Activated T-helper 2 cell treated with anti-CD3 and anti-CD28 coated beads, Interferon-gamma antibody, Interleukin-2, Interleukin-4, amounts not matched to agents 10 μg/mL and 5 μg/mL and 100 μg/mL, durations not matched to agents 14 hours and 24 hours and 36 hours (primary cell): ENCODE measurements at regions not wholly inside any gene's neighbourhood (a gene's known extent, or its start where the extent isn't known, plus 50 kb on each side); places are given as distances from the start of the nearest gene placed in this dataset.
"Not testable (repeated sequence)": the region's sequence is repeated elsewhere in the genome, so short reads cannot be mapped to it uniquely, and the experiment has no call there.

Experiments used
- DNase-seq: peaks from one replicate; pipeline ENCODE4 v3.0.0; 2021; ENCODE audit warnings: low spot score
- H3K27ac Mint-ChIP-seq: one replicate; pipeline ENCODE4 v1.8.0; 2021; ENCODE audit warnings: mixed read lengths
- H3K27me3 Mint-ChIP-seq: one replicate; pipeline ENCODE4 v1.8.0; 2021; ENCODE audit warnings: low read depth, mixed read lengths
- H3K36me3 Mint-ChIP-seq: one replicate; pipeline ENCODE4 v1.8.0; 2021; ENCODE audit warnings: low read depth, mixed read lengths
- H3K4me1 Mint-ChIP-seq: one replicate; pipeline ENCODE4 v1.8.0; 2021; ENCODE audit warnings: low read depth, mixed read lengths
- H3K4me3 Mint-ChIP-seq: one replicate; pipeline ENCODE4 v1.8.0; 2021; ENCODE audit warnings: low read depth, mild to moderate bottlenecking, moderate library complexity, mixed read lengths
- H3K9me3 Mint-ChIP-seq: one replicate; pipeline ENCODE4 v1.8.0; 2021; ENCODE audit warnings: mixed read lengths
- intact Hi-C: fragments of 100-400 bp; cut with micrococcal nuclease; formaldehyde crosslinking; loops from one replicate; pipeline ENCODE4 v1.15.1; 2023

GRCh38 chr3:118102737-118103136 lies 931.9 kb downstream of the IGSF11 start:
- H3K4me1 Mint-ChIP-seq = no peaks in the 10 kb centered on the region
- H3K4me3 Mint-ChIP-seq = no peak overlapping the region
- H3K27ac Mint-ChIP-seq = no peak overlapping the region
- H3K36me3 Mint-ChIP-seq = no peaks in the 10 kb centered on the region
- DNase-seq = no peak
- intact Hi-C loops = no loop called here
- H3K27me3 Mint-ChIP-seq = no peaks in the 10 kb centered on the region
- peaks cover 14% of the 10 kb centered on the region for H3K9me3 Mint-ChIP-seq

DNA sequence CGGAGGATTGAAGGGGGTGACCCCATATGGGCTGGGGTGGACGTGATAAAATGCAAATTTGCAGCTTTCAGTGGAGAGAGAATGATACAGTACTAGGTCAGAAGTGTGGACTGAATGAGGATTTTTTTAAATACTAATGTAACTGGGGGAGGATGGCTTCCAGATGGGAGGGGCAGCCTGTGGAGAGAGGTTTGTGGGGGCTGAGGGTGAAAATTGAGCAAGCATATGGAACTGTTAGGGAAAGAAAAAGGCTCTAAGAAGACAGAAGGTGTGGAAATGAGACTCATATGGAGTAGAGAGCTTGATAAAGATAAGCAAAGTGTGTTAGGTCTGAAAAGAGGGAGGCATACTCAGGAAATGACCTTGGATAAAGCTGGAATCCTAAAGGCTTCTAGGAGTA lies 926.4 kb downstream of the IGSF11 start:
- no peaks in the 10 kb centered on the region for H3K27me3 Mint-ChIP-seq
- peaks cover 19% of the 10 kb centered on the region for H3K9me3 Mint-ChIP-seq
- no peaks in the 10 kb centered on the region for H3K4me1 Mint-ChIP-seq
- H3K27ac Mint-ChIP-seq = no peak overlapping the region
- no peak for DNase-seq
- no peaks in the 10 kb centered on the region for H3K36me3 Mint-ChIP-seq
- intact Hi-C loops = no loop called here
- H3K4me3 Mint-ChIP-seq = no peak overlapping the region

DNA sequence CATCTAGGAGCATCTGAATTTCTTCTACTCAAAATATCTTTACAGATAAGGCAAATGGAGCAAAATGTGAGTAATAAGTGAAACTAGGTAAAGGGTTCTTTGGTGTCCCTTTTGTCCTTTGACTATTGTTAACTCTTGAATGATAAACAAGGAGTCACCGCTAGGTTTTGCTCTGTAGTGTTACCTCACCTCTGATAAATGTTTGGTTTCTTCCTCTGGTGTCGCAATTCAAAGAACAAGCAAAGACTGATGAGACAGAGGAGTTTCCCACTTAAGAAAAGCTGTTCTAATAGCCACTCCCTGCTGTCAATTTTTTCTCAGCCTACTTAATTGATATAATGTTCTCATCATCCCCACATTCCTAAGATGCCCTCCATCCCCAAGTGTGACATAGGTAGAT lies 925.9 kb downstream of the IGSF11 start:
- Mint-ChIP-seq H3K4me3 (no peak overlapping the region), H3K36me3 (no peaks in the 10 kb centered on the region), H3K27ac (no peak overlapping the region), H3K4me1 (no peaks in the 10 kb centered on the region), H3K9me3 (peaks cover 19% of the 10 kb centered on the region), H3K27me3 (no peaks in the 10 kb centered on the region)
- intact Hi-C loops = no loop called here
- no peak for DNase-seq

DNA sequence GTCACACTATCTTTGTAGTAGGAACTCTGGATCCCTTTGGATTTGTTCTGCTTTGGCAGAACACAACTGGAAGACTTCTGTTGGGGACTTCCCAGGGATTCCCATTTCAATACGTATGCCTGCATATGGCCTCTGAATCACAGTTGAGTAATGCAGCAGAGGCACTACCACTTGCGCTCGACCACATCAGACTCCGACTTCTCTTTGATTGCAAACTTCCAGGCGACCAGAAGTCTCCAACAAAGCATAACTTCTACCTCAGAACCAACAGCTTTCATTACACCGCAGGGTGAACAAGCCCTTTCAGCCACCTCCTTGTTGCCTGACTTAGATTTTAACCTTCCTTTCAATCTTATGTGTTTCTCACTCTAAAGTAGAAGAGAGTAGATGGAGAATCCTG lies 924.4 kb downstream of the IGSF11 start:
- H3K27ac Mint-ChIP-seq = no peak overlapping the region
- intact Hi-C loops = no loop called here
- no peaks in the 10 kb centered on the region for H3K4me1 Mint-ChIP-seq
- no peak overlapping the region for H3K4me3 Mint-ChIP-seq
- no peak for DNase-seq
- H3K9me3 Mint-ChIP-seq = peaks cover 25% of the 10 kb centered on the region
- no peaks in the 10 kb centered on the region for H3K36me3 Mint-ChIP-seq
- H3K27me3 Mint-ChIP-seq = no peaks in the 10 kb centered on the region

DNA sequence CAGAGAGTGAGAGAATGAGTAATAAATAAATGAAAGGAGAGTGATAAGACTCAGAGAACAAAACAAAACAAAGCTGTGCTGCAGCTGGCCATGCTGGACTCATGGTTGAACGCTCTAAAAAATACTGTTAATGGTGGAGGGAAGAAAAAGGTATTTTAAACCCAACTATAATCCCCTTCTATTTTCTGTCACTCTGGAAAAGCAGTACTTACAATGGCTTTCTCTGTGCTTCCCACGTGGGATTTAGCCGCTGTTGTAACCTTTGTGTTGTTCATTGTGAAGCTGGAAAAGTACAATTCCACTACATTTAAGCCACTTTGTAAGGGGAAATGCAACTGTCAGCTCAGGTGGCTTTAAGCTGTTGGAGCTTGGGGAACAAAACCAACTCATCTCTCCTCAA lies 917.7 kb downstream of the IGSF11 start:
- no peak for DNase-seq
- Mint-ChIP-seq H3K27ac (no peak overlapping the region), H3K4me1 (no peaks in the 10 kb centered on the region)

GRCh38 chr3:118126751-118127150 lies 907.9 kb downstream of the IGSF11 start:
- Mint-ChIP-seq H3K27ac (no peak overlapping the region), H3K27me3 (no peaks in the 10 kb centered on the region), H3K9me3 (peaks cover 4% of the 10 kb centered on the region), H3K36me3 (no peaks in the 10 kb centered on the region), H3K4me1 (no peaks in the 10 kb centered on the region), H3K4me3 (no peak overlapping the region)
- intact Hi-C loops = no loop called here
- DNase-seq = no peak

More for the DNA sequence above, 917.7 kb downstream of the IGSF11 start:
- Mint-ChIP-seq H3K36me3 (no peaks in the 10 kb centered on the region), H3K9me3 (peaks cover 19% of the 10 kb centered on the region), H3K27me3 (no peaks in the 10 kb centered on the region), H3K4me3 (no peak overlapping the region)
- intact Hi-C loops = no loop called here

GRCh38 chr3:118127992-118128391 lies 906.7 kb downstream of the IGSF11 start:
- no peaks in the 10 kb centered on the region for H3K4me1 Mint-ChIP-seq
- H3K4me3 Mint-ChIP-seq = no peak overlapping the region
- H3K27ac Mint-ChIP-seq = no peak overlapping the region
- no peaks in the 10 kb centered on the region for H3K27me3 Mint-ChIP-seq
- intact Hi-C loops = no loop called here
- no peak for DNase-seq
- H3K9me3 Mint-ChIP-seq = peaks cover 4% of the 10 kb centered on the region
- no peaks in the 10 kb centered on the region for H3K36me3 Mint-ChIP-seq

DNA sequence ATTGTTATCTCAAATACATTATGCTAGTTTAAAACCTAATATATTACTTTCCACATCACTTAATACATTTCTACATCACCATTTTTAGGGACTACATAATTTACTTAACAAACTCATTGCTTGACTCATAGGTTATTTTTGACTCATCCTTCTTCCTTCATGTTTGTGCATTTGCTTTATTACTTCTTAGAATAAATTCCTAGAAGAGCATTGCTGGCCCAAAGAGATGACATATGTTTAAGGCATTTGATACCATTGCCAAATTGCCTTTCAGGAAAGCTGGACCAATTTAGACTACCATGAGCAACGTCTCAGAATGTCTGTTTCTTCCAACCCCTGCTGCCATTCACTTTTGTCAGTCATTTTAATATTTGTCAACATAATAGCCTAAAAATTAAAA lies 905.8 kb downstream of the IGSF11 start:
- intact Hi-C loops = no loop called here
- H3K27ac Mint-ChIP-seq = no peak overlapping the region
- H3K4me3 Mint-ChIP-seq = no peak overlapping the region
- no peaks in the 10 kb centered on the region for H3K4me1 Mint-ChIP-seq
- no peak for DNase-seq
- H3K27me3 Mint-ChIP-seq = no peaks in the 10 kb centered on the region
- H3K36me3 Mint-ChIP-seq = no peaks in the 10 kb centered on the region
- peaks cover 4% of the 10 kb centered on the region for H3K9me3 Mint-ChIP-seq

DNA sequence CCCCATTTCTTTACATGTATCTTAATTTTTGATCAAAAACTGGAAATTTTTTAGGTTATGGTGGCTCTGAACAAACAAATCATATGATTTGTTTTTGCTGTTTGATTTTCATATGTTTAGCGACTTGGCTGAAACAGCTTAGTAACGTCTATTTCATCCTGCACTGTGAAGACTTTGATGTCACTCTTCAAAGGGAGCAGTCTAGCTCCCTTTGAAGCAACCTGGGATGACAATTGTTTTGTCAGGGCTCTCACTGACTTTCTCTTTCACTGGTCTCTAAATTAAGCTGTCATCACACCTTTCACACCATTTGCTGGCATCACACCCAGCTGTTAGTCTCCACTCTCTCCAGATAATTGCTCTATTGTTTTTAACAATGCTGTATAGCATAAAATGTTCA lies 896.9 kb downstream of the IGSF11 start:
- peaks cover 37% of the 10 kb centered on the region for H3K9me3 Mint-ChIP-seq
- no peak overlapping the region for H3K4me3 Mint-ChIP-seq
- no peaks in the 10 kb centered on the region for H3K36me3 Mint-ChIP-seq
- no peaks in the 10 kb centered on the region for H3K27me3 Mint-ChIP-seq
- no peaks in the 10 kb centered on the region for H3K4me1 Mint-ChIP-seq
- DNase-seq = no peak
- no peak overlapping the region for H3K27ac Mint-ChIP-seq
- intact Hi-C loops = no loop called here

- Mint-ChIP-seq H3K9me3 (peaks cover 45% of the 10 kb centered on the region), H3K36me3 (no peaks in the 10 kb centered on the region), H3K27ac (no peak overlapping the region), H3K27me3 (no peaks in the 10 kb centered on the region), H3K4me3 (no peak overlapping the region), H3K4me1 (no peaks in the 10 kb centered on the region)
- no peak for DNase-seq
- intact Hi-C loops = no loop called here
Observed at GRCh38 chr3:118144919-118145318, 889.7 kb downstream of the IGSF11 start.

GRCh38 chr3:118146658-118147375 lies 887.8 kb downstream of the IGSF11 start:
- no peak overlapping the region for H3K27ac Mint-ChIP-seq

GRCh38 chr3:118151164-118151563 lies 883.5 kb downstream of the IGSF11 start:
- Mint-ChIP-seq H3K4me1 (no peaks in the 10 kb centered on the region), H3K4me3 (no peak overlapping the region), H3K9me3 (peaks cover 31% of the 10 kb centered on the region), H3K27me3 (no peaks in the 10 kb centered on the region), H3K27ac (no peak overlapping the region), H3K36me3 (no peaks in the 10 kb centered on the region)
- DNase-seq = no peak
- intact Hi-C loops = no loop called here

More at GRCh38 chr3:118146658-118147375, 887.8 kb downstream of the IGSF11 start:
- no peaks in the 10 kb centered on the region for H3K27me3 Mint-ChIP-seq
- no peaks in the 10 kb centered on the region for H3K36me3 Mint-ChIP-seq
- intact Hi-C loops = no loop called here
- no peaks in the 10 kb centered on the region for H3K4me1 Mint-ChIP-seq
- DNase-seq = no peak
- peaks cover 39% of the 10 kb centered on the region for H3K9me3 Mint-ChIP-seq
- H3K4me3 Mint-ChIP-seq = no peak overlapping the region

DNA sequence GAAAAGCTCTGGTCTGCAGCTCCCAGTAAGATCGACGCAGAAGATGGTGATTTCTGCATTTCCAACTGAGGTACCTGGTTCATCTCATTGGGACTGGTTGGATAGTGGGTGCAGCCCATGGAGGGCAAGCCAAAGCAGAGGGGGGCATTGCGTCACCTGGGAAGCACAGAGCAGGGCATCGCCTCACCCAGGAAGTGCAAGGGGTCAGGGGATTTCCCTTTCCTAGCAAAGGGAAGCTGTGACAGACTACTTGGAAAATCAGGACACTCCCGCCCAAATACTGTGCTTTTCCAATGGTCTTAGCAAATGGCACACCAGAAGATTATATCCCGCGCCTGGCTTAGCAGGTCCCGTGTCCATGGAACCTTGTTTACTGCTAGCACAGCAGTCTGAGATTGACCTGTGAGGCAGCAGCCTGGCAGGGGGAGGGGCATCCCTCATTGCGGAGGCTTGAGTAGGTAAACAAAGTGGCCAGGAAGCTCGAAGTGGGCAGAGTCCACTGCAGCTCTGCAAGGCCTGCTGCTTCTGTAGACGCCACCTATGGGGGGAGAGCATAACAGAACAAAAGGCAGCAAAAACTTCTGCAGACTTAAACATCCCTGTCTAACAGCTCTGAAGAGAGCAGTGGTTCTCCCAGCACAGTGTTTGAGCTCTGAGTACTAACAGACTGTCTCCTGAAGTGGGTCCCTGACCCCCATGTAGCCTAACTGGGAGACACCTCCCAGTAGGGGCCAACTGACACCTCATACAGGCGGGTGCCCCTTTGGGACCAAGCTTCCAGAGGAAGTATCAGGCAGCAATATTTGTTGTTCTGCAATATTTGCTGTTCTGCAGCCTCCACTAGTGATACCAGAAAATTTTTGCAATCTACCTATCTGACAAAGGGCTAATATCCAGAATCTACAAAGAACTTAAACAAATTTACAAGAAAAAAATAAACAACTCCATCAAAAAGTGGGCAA lies 871.7 kb downstream of the IGSF11 start:
- H3K27me3 Mint-ChIP-seq, H3K4me1 Mint-ChIP-seq, H3K36me3 Mint-ChIP-seq, intact Hi-C loops, H3K27ac Mint-ChIP-seq, DNase-seq, H3K4me3 Mint-ChIP-seq: not testable (repeated sequence)
- peaks cover 29% of the 10 kb centered on the region for H3K9me3 Mint-ChIP-seq
